ENCODE measurements at regions not wholly inside any gene's neighbourhood (a gene's known extent, or its start where the extent isn't known, plus 50 kb on each side); places are given as distances from the start of the nearest gene placed in this dataset.

DNA sequence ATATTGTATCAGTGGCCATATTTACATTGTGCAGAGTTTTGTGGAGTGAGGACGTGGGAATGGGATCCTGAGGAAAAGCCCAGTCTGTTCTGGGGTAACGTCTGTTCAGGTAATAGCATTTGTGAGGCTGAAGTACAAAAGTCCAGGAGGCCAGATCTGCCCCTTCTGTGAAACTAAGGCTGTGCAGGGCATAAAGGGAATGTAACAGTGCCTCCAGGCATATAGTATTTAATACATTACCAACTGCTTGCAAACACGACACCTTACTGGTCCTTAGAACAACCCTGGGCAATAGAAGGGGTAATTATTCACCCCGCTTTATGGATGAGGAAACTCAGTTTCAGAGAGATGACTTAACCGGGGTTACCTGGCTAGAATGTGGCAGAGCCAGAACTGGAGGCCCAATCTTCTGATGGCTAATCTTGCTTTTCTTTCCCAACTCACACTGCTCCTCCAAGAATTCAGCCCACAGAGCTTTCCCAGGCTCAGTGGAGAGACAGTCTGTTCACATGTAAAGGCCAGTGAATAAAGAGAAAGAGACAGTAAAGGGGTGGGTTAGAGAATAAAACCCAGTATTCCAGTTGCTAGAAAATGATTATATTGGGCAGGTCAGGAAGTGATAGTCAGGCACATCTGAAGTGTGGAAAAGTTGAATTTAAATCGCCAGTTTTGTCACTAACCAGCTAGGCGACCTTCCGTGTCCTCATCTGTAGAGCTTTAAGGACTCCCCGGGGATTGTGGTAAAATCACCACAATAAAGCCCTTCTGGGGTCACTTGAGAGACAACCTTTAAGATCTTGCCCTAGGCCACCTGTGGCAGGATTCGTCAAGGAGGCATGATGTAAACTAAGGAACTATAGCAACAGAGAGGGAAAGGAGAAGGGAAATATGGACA lies 280.7 kb upstream of the CITED2 start:
- DNase-seq = no peak

DNA sequence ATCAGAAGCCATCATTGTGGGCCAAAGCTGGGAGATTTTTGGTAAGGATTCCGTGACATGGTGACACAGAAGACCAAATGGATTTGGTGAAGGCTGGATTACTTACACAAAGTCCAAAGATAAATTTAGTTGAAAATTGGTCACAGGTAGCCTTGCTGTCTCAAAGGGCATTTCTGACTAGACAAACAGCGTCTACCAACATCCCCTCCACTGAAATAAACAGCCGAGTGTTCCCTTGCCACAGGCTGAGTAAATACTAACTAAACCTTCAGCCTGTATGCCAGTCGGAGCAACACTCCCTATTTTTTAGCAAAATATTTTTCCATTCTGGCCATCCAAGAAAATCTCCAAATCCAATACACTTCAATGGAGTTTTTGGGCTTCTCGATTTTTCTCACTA lies 279.9 kb upstream of the CITED2 start:
- DNase-seq = no peak

DNA sequence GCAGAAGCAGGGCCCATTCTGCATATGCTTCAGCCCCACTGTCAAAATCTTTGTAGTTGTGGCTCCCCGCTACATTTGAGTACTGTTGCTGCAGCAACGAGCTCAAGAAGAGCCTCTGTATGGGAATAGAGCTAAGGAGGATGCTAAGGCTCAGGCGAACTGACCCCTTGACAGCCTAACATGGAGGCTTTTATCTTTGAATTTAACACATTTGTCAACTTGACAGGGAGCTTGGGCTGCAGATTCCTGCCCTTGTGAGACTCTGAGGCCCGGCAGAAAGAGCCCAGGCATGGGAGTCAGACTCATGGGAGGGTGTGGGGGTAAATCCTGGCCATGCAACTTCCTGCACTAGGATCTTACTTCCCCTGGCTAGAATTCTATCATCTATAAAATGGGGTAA lies 278.7 kb upstream of the CITED2 start:
- no peak for DNase-seq

DNA sequence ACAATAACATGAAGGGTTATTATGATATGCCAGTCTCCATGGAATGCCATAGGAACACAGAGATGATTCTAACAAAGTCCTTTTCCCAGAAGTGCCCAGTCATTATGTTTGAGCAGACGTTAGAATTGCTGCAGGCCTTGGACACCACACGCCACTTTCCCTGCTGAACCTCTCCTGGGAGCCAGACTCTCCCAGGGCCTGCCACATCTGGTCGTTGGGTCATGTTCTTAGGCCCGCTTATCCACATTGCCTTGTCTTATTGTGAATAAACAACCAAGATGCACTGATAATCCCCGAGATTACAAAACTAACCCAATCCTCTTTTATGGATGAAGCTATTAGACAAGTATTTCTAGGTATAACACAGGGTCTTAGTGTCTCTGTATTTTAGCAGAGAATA lies 276.5 kb upstream of the CITED2 start:
- no peak for DNase-seq

DNA sequence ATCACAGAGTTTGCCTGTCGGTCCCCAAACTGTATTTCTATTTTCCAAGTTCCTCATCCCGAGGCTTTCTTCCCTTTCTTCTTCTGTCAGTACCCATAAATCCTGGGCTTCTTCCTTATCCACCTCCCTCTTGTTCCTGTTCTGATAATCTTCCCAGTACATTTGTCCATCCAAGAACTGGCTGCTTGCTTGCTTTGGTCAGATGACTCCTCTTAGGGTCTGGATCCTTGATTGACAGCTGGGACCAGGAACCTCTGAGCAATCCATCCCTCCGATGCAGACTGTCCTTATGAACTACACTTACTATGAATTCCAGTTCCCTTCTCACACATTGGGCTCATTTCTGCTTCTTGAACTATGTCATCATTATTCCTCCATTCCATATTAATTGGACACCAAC lies 275.3 kb upstream of the CITED2 start:
- DNase-seq = no peak

DNA sequence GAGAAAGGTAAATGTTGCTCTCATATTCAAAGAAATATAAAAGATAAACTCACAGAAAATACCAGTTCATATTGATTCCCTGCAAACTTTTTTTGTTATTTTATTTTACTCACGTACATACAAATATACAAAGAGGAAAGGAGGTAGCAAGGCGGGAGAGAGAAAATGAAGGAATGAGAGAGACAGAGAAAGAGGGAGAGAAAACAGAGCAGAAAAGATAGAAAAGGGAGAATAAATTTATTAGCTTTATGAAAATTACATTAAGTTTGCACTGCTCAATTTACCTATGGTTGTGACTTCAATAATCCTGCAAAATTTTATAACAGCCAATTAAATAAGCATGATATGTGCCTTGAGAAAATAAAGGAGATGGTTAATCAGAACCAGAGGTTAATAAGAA lies 274.7 kb upstream of the CITED2 start:
- no peak for DNase-seq

DNA sequence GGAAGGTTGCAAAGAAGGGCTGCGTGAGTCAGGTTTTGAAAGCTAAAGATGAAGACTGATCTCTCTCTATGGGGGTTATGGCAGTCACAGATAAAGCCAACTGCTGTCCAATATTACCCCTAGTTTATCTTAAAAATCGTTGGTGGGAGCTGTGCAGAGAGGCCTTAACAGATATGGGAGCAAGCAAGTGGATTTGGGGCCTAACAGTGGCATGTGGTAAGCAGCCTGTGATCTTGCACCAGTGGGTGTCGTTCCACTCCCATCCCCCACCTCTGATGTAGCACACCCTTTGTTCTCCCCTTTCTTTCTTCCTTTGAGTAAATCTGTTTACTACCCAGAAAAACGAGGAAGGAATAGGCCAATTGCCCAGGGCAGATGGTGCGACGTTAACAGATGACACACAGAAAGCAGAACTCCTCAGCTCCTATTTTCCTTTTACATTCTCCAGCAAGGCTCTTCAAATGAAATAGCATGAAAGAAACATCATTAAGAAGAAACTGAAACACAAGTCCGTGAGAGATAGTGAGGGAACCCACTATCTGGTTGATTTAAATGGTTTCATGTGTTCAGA lies 274.1 kb upstream of the CITED2 start:
- peak; percentile 97 for DNase-seq

DNA sequence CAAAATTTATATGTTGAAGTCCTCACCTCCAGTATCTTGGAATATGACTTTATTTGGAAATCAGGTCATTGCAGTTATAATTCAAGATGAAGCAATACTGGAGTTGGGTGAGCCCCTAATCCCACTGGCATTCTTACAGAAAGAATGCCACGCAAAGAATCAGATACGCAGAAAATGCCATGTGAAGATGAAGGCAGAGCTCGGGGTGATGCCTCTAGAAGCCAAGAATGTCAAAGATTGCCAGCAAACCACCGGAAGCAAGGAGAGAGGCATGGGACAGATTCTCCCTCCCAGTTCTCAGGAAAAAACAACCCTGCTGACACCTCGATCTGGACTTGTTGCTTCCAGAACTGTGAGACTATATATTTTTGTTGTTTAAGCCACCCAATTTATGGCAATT lies 273.4 kb upstream of the CITED2 start:
- no peak for DNase-seq

DNA sequence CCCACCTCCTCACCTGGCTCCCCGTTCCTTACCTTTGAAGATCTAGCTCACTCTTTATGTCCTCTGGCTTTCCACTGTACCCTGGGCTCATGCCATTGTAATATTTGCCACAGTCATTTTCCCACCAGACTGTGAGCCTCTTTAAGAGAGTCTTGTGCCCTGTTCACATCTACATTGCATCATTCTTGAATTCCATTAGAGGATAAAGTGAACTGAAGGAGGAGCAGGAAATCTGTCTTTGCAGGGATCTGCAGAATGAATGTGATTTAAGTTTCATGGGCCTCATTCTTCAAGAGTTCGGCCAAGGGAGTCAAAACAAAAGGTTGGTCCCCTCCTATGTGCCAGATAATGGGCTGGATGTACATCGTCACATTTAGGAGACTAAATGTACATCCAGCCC lies 272.6 kb upstream of the CITED2 start:
- no peak for DNase-seq

DNA sequence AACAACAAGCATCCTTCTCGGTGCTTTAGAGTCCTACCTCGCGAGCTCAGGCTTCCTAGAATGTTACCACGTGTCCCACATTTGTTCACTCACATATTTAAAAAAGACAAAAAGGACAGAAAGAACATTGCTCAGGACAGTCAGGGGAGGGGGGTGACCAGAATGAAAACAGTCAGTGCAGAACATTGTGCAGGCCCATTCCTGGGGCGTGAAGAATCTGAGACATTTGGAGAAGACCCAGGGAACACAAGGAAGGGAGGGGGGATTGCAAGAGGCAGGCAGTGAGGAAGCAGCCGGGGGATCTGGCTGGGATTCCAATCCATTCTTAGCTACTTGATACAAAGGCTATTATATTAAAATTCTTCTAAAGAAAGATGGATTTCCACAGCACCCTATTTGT lies 270.4 kb upstream of the CITED2 start:
- no peak for DNase-seq

DNA sequence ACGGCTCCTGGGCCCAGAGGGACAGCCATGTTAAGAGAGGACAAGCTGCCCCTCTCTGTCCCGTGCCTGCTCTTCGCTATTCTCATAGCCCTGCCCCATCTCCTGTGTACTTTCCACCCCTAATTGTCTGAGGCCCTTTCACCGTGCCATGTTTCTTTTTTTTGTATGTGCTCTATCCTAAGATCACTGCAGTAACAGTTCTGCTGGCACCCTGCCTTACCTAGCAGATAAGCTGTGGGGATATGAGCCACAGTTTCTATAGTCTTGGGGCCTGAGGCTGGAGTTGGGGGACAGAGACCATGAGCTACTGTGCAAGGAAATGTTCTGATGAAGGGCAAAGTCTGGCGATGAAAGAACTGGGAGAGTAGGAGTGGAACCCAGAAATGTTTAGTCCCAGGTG lies 269.5 kb upstream of the CITED2 start:
- peak; percentile 64 for DNase-seq

DNA sequence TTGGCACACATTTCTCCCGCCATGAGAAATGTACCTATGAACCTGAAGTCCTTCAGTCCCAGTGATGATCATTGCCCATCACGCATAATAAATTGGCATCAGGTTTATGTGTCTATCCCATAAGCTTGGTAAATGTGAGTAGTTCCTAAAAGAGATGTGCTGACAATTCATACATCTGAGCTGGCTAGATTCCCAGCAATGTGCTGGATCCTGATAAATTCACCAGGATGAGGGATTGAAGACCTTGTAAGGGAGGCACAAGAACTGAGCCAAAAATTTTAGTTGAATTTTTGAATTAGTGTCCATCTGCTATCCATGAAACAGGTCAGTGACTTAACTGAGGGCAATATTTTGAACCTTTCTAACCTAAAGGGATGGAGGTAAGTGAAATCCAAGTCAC lies 267.9 kb upstream of the CITED2 start:
- DNase-seq = peak; percentile 68

DNA sequence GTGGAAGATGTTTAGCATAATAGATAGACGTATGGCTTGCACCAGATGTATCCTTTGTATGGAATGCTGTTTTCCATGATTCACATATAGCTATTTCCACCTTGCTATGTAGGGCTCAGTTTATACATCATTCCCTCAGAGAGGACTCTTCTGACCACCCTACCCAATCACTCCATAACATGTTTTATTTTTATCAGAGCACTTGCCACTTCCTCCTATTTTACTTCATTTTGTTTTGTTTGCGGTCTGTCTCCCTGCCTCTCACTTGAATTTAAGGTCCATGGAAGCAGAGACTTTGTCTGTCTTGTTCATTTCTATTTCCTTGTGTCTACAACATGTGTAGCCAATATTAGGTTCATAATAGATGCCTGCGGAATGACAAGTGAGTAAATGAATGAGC lies 266.9 kb upstream of the CITED2 start:
- peak; percentile 50 for DNase-seq

DNA sequence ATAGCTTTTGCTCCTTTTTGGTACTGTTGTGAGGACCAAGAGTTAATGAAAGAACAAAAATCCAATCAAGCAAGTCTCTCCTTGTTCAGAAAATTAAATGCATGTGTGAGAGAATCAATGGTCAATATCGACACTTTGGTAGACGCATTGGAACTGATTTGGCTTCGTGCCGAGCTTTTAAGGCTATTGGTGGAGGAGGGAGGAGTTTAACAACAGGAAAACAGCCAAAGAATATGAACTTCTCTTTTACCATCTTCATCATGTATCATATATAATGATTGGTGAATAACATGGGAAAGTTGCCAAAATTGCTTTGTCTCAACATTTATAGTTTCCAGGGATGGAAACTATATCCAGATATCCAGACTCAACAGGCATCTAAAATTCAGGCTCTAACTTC lies 266.5 kb upstream of the CITED2 start:
- peak; percentile 47 for DNase-seq

DNA sequence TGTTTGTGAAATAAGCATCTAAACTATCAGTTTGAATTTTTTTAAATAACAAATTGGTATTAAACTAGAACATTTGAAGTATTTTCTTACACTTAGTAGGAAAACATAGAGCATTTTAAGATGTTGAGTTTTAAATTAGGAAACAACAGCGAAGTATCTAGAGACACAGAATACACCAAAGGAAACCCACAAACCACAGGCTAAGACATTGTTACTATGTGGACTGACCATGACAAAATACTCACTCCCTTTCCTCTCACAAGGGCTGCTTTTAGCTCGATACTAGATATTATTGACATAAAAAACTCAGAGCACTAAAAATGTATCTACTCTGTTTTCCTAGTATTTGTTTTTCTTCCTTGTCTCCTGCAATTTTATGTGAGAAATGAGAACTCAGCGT lies 266.0 kb upstream of the CITED2 start:
- DNase-seq = peak; percentile 66

DNA sequence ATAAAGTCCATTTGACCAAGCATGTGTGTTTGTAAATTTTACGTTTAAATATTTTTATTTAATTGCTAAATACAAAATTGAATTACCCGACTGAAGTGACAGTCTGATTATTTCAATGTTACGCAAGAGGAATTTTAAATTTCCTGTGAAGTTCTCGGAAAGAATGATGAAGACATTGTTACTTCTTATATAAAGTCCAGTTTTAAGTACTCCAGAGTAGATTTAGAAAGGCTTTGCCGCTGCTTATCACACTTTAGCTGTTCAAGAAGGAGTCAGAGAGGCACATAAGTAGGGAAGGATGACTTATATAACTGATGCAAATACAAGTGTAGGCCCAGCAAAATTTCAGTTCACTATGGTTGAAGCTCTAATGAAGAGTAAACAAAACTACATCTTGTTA lies 265.1 kb upstream of the CITED2 start:
- no peak for DNase-seq

DNA sequence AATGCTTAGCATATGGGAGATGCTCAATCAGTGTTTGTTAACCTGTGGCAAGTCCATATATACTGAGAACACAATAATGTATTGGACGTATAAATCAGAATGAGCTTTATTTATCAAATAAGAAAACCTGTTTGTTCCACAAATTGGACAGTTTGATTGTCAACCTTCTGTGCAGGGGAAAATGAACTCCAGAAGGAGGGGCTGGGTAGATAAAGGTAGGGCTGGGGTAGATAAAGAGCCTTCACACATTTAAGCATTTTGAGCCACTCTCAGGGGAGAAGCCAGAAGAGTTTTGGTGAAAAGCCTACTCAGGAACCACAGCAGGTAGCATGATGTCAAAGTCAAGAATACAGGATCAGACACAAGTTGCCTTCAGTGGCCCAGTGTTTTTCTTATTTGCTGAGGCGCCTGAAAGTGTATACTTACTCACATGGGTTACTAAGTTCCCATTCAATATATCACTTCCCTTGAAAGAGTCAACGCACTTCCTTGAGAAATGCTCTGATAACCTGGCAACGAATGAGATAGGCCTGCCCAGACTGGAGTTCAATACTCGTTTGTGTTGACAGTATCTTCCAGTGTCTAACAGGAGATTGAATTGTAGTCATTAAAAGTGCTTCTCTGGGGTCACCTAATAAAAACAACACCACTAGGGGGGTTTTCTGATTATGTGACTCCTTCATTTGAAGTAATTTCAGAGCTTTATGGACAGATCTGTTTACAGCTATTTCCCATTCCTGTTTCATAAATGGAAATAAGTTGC lies 263.9 kb upstream of the CITED2 start:
- peak; percentile 84 for DNase-seq

DNA sequence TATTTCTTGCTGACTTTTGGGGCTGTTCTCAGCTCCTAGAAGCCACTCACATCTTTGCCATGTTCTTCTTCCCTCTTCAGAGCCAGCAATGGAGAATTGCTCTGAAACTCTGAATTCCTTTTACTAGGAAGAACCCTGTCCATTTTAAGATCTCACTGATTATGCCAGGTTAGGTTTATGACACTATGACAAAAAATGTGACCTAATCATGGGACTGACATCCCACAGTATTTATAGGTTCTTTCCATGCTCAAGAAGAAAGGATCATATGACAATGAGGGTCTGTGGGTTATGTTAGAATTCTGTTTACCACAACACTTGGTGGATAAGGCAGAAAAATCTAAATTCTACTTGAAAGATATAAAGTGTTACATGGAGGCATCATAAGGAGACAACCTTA lies 263.3 kb upstream of the CITED2 start:
- DNase-seq = no peak

DNA sequence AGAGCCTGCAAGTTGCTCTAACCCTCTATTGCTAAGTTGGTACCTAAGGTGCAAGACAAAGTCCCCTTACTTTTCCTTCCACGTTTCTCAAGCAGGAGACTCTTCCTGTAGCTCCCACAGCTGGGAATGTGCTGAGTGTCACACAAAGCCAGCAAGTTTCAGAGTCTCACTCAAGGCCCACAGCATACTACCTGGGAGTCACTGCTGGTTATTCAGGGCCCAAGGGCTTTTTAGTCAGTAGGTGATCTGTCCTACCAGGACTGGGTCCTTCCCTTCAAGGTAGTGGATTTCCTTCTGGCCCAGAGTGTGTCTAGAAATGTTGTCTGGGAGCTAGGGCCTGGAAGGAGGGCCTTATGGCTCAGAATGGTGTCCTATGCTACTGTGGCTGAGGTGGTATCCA lies 261.9 kb upstream of the CITED2 start:
- no peak for DNase-seq

DNA sequence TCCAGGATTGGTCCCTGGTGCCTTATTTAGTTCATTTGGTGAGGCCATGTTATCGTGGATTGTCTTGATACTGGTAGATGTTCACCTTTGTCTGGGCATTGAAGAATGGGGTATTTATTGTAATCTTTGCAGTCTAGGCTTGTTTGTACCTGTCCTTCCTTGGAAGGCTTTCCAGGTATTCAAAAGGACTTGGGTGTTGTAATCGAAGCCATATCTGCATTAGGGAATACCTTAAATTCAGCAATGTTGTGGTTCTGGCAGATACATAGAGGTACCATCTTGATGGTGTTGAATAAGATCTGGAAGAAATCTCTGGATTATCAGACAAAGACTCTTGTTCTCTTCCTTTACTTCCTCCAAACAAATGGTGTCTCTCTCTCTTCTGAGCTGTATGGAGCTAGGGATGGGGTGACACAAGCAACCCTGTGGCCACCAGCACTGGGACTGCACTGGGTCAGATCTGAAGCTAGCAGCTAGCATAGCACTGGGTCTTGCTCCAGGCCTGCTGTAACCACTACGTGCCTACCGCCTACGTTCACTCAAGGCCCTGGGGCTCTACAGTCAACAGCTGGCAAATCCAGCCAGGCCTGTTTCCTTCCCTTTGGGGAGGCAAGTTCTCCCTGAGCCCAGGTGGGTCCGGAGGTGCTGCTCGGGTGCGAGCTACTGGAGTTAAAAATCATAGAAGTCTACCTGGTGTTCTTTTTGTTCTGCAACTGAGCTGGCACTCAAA lies 261.1 kb upstream of the CITED2 start:
- no peak for DNase-seq

DNA sequence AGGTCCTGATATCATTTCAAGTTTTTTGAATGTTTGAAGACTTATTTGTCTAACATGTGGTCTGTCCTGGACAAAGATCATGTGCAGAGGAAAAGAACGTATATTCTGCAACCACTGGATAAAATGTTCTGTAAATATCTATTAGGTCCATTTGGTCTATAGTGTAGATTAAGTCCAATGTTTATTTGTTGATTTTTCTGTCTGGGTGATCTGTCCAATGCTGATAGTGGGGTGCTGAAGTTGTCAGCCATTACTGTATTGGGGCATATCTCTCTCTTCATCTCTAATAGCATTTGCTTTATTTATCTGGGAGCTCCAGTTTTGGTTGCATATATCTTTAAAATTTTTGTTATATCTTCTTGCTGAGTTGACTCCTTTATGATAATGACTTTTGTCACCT lies 258.4 kb upstream of the CITED2 start:
- DNase-seq = peak; percentile 94

DNA sequence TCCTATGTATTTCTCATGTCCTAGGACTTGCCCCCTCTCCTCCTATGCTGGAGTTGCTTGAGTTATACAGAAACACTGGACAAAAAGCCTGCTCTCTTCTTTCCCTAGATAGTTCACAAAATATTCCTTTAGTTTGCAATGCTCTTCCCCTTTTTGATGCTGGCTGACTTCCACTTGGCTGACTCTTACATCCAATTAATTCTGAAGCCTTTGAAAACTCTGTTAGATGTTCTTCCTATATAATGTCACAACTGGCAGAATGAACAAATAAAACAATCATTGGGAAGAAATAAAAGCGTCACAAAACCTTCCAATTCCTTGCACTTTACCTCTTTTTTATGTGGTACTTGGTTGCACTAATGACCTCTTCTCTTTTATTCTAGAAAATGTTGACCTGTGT lies 253.8 kb upstream of the CITED2 start:
- no peak for DNase-seq

DNA sequence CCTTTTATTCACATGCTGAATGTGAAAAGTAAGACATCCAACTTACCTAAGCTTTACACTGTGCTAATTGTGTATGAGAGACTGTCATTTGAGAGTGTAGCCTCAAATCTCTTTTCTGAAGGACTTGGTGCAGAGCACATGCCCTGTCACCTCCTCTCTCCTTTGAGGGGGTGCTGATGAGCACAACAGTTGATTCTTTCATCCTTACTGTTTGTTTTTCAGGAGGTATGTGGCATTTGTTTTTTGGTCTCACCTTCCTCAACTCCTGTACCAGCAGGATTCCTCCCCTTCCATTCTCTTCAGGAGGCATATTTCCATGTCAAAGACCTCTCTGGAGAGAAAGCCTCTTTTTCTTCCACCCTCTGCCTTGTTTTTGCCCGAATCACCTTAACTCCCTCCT lies 252.6 kb upstream of the CITED2 start:
- no peak for DNase-seq

Data from hematopoietic multipotent progenitor cell treated with erythropoietin and hydrocortisone succinate and interleukin-3 and kit ligand, for 8 days (in vitro differentiated cells).